GM11168 (cell line): ENCODE measurements at regions not wholly inside any gene's neighbourhood (a gene's known extent, or its start where the extent isn't known, plus 50 kb on each side); places are given as distances from the start of the nearest gene placed in this dataset.
"Not testable (repeated sequence)": the region's sequence is repeated elsewhere in the genome, so short reads cannot be mapped to it uniquely, and the experiment has no call there.

ENCODE experiments used
- in situ Hi-C: fragments of 300-500 bp; cut with MboI; formaldehyde crosslinking; loops from one replicate; pipeline ENCODE4 v1.12.0; 2022; ENCODE audit warnings: low sequenced_read_pairs; ENCODE audit not compliant: unreplicated experiment

GRCh38 chr13:31385540-31385939 lies 185.8 kb downstream of the B3GLCT start:
- in situ Hi-C loops = no loop called here

DNA sequence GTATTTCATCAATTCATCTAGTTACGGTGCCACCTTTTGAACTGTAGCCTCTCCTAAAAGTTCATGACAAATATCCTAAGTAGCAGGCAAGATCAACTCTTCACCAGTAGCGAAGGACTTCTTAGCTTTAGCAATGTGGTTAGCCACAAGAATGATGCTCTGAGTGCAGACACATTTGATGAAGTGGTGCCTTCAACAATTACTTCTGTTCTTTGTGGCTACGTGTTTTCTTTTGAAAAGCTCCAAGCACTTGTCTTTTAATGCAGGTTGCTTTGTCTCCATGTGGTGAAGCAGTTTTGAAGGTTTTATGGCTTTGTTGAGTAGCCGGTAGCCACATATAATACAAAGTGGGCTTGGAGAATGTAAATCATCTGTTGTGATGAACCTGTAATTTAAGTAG lies 194.7 kb downstream of the B3GLCT start:
- in situ Hi-C loops = no loop called here

GRCh38 chr13:31395090-31395489 lies 195.3 kb downstream of the B3GLCT start:
- in situ Hi-C loops = no loop called here

DNA sequence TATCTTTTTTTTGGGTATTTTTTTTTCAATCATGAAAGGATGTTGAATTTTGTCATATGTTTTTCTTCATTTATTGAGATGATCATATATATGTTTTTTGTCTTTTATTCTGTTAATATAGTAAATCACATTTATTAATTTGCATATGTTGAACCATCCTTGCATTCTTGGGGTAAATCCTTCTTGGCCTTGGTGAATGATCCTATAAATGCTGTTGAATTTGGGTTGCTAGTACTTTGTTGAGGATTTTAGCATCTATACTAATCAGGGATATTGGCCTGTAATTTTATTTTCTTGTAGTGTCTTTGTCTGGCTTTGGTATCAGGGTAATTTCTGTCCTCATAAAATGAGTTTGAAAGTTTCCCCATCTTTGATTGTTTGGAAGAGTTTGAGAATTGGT lies 199.9 kb downstream of the B3GLCT start:
- in situ Hi-C loops = no loop called here

GRCh38 chr13:31403711-31404110 lies 203.9 kb downstream of the B3GLCT start:
- in situ Hi-C loops = not testable (repeated sequence)

- in situ Hi-C loops = no loop called here
Measured at GRCh38 chr13:31408927-31409326, 209.2 kb downstream of the B3GLCT start.

- in situ Hi-C loops = no loop called here
Measured at GRCh38 chr13:31409678-31410356, 210.0 kb downstream of the B3GLCT start.

DNA sequence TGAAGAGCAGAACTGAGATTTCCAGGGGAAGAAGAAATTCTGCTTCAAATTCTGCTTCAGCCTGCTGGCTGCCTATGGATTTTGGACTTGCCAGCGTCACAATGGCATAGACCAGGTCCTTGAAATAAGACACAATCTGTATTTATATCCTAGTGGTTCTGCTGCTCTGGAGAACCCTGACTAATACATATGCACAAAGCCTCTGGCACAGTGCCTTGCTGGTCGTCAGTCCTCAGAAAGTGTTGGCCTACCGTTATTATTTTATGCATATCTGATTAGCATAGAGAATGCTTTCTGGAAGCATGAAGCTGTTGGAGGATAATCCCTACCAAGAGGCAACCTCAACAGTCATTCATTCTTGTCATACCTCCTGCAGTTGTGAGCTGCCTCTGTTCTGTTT lies 213.7 kb downstream of the B3GLCT start:
- in situ Hi-C loops = no loop called here

GRCh38 chr13:31416066-31416465 lies 216.3 kb downstream of the B3GLCT start:
- in situ Hi-C loops = no loop called here

GRCh38 chr13:31418186-31418585 lies 218.4 kb downstream of the B3GLCT start:
- in situ Hi-C loops = no loop called here

GRCh38 chr13:31421756-31422155 lies 222.0 kb downstream of the B3GLCT start:
- in situ Hi-C loops = loop anchor here (10.0 kb wide), 1 partner anchor 187 kb away; no protein-coding TSS in a partner anchor

DNA sequence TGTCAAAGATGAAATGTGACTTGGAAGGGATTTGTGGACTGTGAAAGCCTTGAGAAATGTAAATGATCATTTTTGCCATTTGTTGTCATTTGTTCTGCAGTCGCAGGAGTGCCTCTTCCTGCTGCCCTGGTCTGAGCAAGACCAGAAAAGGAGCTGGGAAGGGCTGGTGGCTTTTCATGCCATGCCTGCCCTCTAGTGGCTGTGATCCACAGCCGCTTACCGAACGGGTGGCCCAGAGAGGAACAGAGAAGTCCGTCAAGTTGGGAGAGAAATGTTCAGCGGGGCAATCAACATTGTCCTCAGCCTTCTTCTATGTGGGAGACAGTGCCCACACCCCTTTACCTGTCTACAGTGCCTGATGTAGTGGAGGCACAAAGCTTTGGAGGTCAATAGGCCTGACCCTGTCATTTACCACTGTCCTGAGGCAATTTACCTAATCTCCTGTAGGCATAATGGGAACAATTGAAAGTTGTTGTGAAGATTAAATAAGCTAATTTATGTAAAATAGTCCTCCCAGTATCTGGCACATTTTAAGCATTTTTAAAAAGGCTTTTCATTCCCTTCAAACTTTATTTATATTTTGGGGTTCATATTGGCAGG lies 224.5 kb downstream of the B3GLCT start:
- in situ Hi-C loops = loop anchor here (10.0 kb wide), 1 partner anchor 189 kb away; no protein-coding TSS in a partner anchor

- in situ Hi-C loops = loop anchor here (10.0 kb wide), 1 partner anchor 192 kb away; no protein-coding TSS in a partner anchor
Measured at GRCh38 chr13:31426395-31426794, 226.6 kb downstream of the B3GLCT start.

GRCh38 chr13:31427151-31428100 lies 227.7 kb downstream of the B3GLCT start:
- in situ Hi-C loops = loop anchor here (10.0 kb wide), 1 partner anchor 193 kb away; no protein-coding TSS in a partner anchor

GRCh38 chr13:31431722-31432137 lies 232.0 kb downstream of the B3GLCT start:
- in situ Hi-C loops = loop anchor here (10.0 kb wide), 1 partner anchor 303 kb away; the partner anchor contains the start of gene RXFP2

DNA sequence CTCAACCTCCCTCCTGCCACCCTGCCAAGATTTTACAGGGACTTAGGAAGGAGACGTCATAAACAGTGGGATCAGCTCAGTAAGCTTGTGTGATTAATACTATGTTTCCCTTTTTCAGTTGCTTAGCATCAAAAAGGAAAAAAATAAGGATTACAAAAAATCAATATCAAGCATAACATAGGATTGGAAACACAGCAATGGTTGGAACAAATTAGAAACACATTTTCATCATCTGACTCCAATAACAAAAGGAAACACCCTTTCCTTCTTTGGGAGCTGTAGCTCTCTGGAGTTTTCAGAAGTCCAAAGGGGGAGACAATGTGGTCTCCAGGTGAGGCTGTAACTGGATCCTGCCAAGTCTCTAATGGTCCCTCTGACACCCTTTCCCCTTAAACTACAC lies 233.4 kb downstream of the B3GLCT start:
- in situ Hi-C loops = loop anchor here (10.0 kb wide), 1 partner anchor 302 kb away; the partner anchor contains the start of gene RXFP2

DNA sequence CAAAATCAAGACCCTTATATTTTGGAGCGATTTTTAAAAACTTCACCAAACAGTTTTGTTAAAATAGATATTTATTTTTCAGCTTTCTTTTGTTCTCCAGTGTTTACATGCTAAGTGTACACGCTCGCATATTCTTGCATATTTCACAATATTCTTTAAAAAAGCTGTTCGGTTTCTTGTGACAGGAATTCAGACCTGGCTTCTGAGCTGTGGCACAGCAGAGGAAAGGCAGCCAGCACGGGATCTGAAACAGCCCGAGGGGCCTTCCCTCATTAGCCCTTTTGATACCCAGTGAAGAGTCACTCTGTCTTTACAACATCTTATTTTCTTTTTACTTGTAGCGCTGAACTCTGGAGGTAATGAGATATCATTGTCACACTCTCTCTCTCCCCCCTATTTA lies 234.0 kb downstream of the B3GLCT start:
- in situ Hi-C loops = loop anchor here (10.0 kb wide), 1 partner anchor 301 kb away; the partner anchor contains the start of gene RXFP2

DNA sequence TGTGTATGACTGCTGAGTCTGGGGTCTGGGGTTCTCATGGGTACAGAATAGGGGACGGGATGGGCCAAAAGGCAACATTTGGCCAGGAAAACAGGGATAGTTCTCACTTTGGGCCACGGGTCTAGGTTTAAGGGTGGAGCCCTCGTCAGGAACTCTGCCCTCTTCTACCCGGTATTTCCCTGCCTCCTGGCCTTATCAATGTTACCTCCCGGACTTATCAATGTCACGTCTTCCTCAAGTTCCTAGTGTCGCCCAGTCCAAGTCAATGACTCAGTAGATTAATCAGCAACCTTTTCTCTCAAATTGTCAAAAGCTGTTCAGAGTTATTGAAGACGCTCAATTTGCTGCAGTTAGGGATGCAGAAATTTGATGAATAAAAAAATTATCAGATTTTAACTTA lies 234.8 kb downstream of the B3GLCT start:
- in situ Hi-C loops = loop anchor here (10.0 kb wide), 1 partner anchor 300 kb away; the partner anchor contains the start of gene RXFP2

DNA sequence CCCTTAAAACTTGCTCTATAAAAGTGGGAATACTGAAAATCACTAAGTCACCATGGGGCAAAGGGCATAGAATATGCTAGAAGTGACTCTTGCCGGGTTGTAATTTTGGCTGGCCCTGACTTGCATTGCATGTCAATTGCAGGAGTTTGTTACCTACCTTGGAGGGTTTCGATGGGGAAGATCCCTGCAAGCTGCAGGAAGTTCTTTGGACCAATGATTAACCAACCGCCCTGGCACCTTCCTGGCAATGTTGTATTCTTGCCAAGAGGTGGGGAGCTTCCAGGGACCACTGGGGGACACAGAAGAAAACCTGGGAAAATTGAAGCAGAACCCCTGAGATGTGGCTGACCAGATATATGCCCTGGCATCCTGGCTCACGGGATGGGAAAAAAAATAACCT lies 235.8 kb downstream of the B3GLCT start:
- in situ Hi-C loops = loop anchor here (10.0 kb wide), 1 partner anchor 299 kb away; the partner anchor contains the start of gene RXFP2

DNA sequence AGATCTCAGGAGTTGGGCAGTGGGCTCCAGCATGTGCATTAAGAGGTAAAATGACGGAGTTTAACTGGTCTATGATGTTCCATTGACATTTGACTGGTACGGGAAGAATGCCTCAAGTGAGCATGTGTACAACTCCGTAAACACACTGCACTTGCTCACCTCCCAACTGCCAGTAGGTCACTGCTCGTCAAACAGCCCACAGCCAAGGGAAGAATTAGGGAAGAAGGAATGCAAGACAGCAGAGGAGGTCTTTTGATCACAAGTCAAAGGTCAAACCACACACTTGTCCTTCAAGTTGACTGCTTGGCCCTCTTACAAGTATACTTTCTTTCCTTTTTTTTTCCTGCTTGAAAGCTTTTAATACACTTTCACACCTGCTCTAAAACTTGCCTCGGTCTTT lies 236.7 kb downstream of the B3GLCT start:
- in situ Hi-C loops = loop anchor here (10.0 kb wide), 1 partner anchor 298 kb away; the partner anchor contains the start of gene RXFP2
